B cell (primary cell): ENCODE measurements at regions not wholly inside any gene's neighbourhood (a gene's known extent, or its start where the extent isn't known, plus 50 kb on each side); places are given as distances from the start of the nearest gene placed in this dataset.

Source experiments
- CTCF ChIP-seq: fragments of 200-600 bp; IDR thresholded peaks from one replicate; pipeline ENCODE4 v1.8.0; 2022; ENCODE audit warnings: antibody characterized with exemption, mild to moderate bottlenecking
- EZH2 ChIP-seq: IDR thresholded peaks from 2 replicates; pipeline ENCODE4 v1.6.1; 2012; ENCODE audit warnings: borderline replicate concordance, low read depth, mild to moderate bottlenecking, moderate library complexity, low read length; ENCODE audit not compliant: insufficient read depth, poor library complexity, severe bottlenecking

- no peak for TF ChIP-seq CTCF
- no peak for TF ChIP-seq EZH2
Observed at GRCh38 chr12:115802767-115803166, 474.7 kb downstream of the MED13L start.
